ENCODE measurements at regions not wholly inside any gene's neighbourhood (a gene's known extent, or its start where the extent isn't known, plus 50 kb on each side); places are given as distances from the start of the nearest gene placed in this dataset.

- TF ChIP-seq EZH2 (IDR thresholded peaks at IDR 0.05; ENCODE audit: borderline replicate concordance, low read depth, low read length, poor library complexity, severe bottlenecking): no peak
- no peak for TF ChIP-seq CTCF (conservative IDR thresholded peaks at IDR 0.05; ENCODE audit: low read depth, low read length)
Observed at GRCh38 chr6:133788556-133788955, 100.4 kb upstream of the TCF21 start.
